ENCODE measurements at regions not wholly inside any gene's neighbourhood (a gene's known extent, or its start where the extent isn't known, plus 50 kb on each side); places are given as distances from the start of the nearest gene placed in this dataset.

DNA sequence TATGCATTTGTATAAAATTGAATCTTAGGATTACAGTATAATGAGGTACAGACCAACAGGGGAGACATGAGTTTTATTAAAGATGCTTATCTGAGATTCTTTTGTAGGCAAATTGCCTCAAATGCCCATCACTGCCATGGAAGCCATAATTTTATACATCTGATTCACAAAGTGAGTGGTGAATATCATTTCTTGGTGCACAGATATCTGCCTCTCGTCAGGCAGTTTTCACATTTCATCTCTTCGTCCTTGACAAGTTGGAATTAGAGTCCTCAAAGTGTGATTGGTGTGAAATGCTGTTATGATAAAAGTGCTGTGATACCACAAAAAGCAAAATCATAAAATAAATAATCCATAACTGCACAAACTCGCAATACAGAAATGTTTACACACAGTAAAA lies 1602.8 kb upstream of the DDX18 start:
- TF ChIP-seq TCF7L2 (IDR thresholded peaks at IDR 0.05; ENCODE audit: low read depth, low read length) (no peak), POLR2AphosphoS5 (IDR thresholded peaks at IDR 0.05; ENCODE audit: low read depth, low read length) (no peak), SIN3A (IDR thresholded peaks at IDR 0.05; ENCODE audit: borderline replicate concordance, insufficient read depth, low read depth, low read length) (no peak)
- TF ChIP-seq, protein P1, sequence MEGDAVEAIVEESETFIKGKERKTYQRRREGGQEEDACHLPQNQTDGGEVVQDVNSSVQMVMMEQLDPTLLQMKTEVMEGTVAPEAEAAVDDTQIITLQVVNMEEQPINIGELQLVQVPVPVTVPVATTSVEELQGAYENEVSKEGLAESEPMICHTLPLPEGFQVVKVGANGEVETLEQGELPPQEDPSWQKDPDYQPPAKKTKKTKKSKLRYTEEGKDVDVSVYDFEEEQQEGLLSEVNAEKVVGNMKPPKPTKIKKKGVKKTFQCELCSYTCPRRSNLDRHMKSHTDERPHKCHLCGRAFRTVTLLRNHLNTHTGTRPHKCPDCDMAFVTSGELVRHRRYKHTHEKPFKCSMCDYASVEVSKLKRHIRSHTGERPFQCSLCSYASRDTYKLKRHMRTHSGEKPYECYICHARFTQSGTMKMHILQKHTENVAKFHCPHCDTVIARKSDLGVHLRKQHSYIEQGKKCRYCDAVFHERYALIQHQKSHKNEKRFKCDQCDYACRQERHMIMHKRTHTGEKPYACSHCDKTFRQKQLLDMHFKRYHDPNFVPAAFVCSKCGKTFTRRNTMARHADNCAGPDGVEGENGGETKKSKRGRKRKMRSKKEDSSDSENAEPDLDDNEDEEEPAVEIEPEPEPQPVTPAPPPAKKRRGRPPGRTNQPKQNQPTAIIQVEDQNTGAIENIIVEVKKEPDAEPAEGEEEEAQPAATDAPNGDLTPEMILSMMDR (IDR thresholded peaks at IDR 0.05): no peak
- TF ChIP-seq, protein P2, sequence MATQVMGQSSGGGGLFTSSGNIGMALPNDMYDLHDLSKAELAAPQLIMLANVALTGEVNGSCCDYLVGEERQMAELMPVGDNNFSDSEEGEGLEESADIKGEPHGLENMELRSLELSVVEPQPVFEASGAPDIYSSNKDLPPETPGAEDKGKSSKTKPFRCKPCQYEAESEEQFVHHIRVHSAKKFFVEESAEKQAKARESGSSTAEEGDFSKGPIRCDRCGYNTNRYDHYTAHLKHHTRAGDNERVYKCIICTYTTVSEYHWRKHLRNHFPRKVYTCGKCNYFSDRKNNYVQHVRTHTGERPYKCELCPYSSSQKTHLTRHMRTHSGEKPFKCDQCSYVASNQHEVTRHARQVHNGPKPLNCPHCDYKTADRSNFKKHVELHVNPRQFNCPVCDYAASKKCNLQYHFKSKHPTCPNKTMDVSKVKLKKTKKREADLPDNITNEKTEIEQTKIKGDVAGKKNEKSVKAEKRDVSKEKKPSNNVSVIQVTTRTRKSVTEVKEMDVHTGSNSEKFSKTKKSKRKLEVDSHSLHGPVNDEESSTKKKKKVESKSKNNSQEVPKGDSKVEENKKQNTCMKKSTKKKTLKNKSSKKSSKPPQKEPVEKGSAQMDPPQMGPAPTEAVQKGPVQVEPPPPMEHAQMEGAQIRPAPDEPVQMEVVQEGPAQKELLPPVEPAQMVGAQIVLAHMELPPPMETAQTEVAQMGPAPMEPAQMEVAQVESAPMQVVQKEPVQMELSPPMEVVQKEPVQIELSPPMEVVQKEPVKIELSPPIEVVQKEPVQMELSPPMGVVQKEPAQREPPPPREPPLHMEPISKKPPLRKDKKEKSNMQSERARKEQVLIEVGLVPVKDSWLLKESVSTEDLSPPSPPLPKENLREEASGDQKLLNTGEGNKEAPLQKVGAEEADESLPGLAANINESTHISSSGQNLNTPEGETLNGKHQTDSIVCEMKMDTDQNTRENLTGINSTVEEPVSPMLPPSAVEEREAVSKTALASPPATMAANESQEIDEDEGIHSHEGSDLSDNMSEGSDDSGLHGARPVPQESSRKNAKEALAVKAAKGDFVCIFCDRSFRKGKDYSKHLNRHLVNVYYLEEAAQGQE (IDR thresholded peaks at IDR 0.05; ENCODE audit: insufficient read depth in 1 of 2, low read depth in 2 of 2, low read length in 1 of 2): no peak
- ATAC-seq (no peak), DNase-seq (ENCODE audit: low read depth, low spot score) (no peak)
- Histone ChIP-seq H3K4me1 (ENCODE audit: control insufficient read depth, insufficient read depth, low read length) (no peaks in the 10 kb centered on the region), H3K4me3 (ENCODE audit: low read depth in 2 of 2, low read length in 2 of 2) (no peak overlapping the region), H3K27ac (ENCODE audit: low read length) (no peak overlapping the region), H3K9me3 (ENCODE audit: control insufficient read depth, insufficient read depth, low read depth, low read length) (no peaks in the 10 kb centered on the region), H3K27me3 (ENCODE audit: control insufficient read depth, insufficient read depth, low read length) (no peaks in the 10 kb centered on the region), H3K36me3 (ENCODE audit: control insufficient read depth, insufficient read depth, low read length) (no peaks in the 10 kb centered on the region)
- POLR2A ChIA-PET: no interaction called here
- in situ Hi-C loops (cut with HindIII; ENCODE audit: low pct_unique_long_range_greater_than_20kb, low sequenced_read_pairs): no loop called here
- BruUV-seq (replicated peaks): no TSS peak
- CTCF ChIA-PET: interaction anchor here (0.6 kb wide), 1 partner anchor 184 kb away, joined by 4 read pairs; no protein-coding TSS in a partner anchor
- intact Hi-C loops (cut with micrococcal nuclease; ENCODE audit: unreplicated experiment): no loop called here

DNA sequence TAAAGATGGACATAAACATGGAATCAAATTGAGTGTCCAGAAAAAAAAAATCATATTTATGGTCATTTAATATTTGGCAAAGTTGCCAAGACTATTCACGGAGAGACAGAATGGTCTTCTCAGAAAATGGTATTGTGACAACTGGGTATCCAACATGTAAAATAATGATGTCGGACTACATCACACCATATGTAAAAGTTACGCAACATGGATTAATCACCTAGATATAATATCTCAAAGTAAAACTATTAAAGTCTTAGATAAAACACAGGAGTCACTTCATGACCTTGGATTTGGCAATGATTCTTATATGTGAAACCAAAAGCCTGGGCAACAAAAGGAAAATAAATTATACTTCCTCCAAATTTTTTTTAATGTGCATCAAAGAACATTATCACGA lies 1591.7 kb upstream of the DDX18 start:
- DNase-seq (ENCODE audit: low read depth, low spot score) (no peak), ATAC-seq (no peak)
- Histone ChIP-seq H3K4me3 (ENCODE audit: low read depth in 2 of 2, low read length in 2 of 2) (no peak overlapping the region), H3K27me3 (ENCODE audit: control insufficient read depth, insufficient read depth, low read length) (no peaks in the 10 kb centered on the region), H3K36me3 (ENCODE audit: control insufficient read depth, insufficient read depth, low read length) (no peaks in the 10 kb centered on the region), H3K4me1 (ENCODE audit: control insufficient read depth, insufficient read depth, low read length) (no peaks in the 10 kb centered on the region), H3K9me3 (ENCODE audit: control insufficient read depth, insufficient read depth, low read depth, low read length) (peaks cover 3% of the 10 kb centered on the region; the same call in 1 of the 2 replicates), H3K27ac (ENCODE audit: low read length) (no peak overlapping the region)
- BruUV-seq (replicated peaks): no TSS peak
- ChIA-PET POLR2A (interaction anchor here (0.7 kb wide), 1 partner anchor 1165 kb away, joined by 8 read pairs; no protein-coding TSS in a partner anchor), CTCF (no interaction called here)
- TF ChIP-seq, protein P2 (IDR thresholded peaks at IDR 0.05; ENCODE audit: insufficient read depth in 1 of 2, low read depth in 2 of 2, low read length in 1 of 2): no peak
- TF ChIP-seq, protein P1 (IDR thresholded peaks at IDR 0.05): no peak
- no peak for TF ChIP-seq SIN3A (IDR thresholded peaks at IDR 0.05; ENCODE audit: borderline replicate concordance, insufficient read depth, low read depth, low read length)
- TF ChIP-seq TCF7L2 (IDR thresholded peaks at IDR 0.05; ENCODE audit: low read depth, low read length): no peak
- TF ChIP-seq POLR2AphosphoS5 (IDR thresholded peaks at IDR 0.05; ENCODE audit: low read depth, low read length): no peak
- intact Hi-C loops (cut with micrococcal nuclease; ENCODE audit: unreplicated experiment): no loop called here
- in situ Hi-C loops (cut with HindIII; ENCODE audit: low pct_unique_long_range_greater_than_20kb, low sequenced_read_pairs): no loop called here
